HEK293 (cell line): ENCODE measurements at regions not wholly inside any gene's neighbourhood (a gene's known extent, or its start where the extent isn't known, plus 50 kb on each side); places are given as distances from the start of the nearest gene placed in this dataset.

Experiments
- CTCF ChIA-PET: fragments of 350-600 bp; formaldehyde crosslinking; extraction: SDS; loops from one replicate; lab custom pipeline; 2021; ENCODE audit warnings: antibody characterized with exemption; lab: Yijun Ruan, JAX
- POLR2A ChIA-PET: fragments of 300-600 bp; formaldehyde crosslinking; extraction: SDS; loops from one replicate; lab custom pipeline; 2020; ENCODE audit warnings: antibody characterized with exemption, inconsistent platforms; lab: Yijun Ruan, JAX
- H3K27ac ChIP-seq: fragments of 200-500 bp; sonication (Bioruptor generic); 2 replicates; pipeline ENCODE4 v1.5.1; 2014; ENCODE audit warnings: low read depth, low read length, control low read depth, inconsistent platforms; ENCODE audit errors: extremely low read depth
- H3K36me3 ChIP-seq, 2 experiments: fragments of 200-500 bp in 1 of 2; sonication (Bioruptor generic) in 1 of 2; 1 replicate in 1 of 2; 2 replicates in 1 of 2; pipeline ENCODE4 v1.5.1; 2014 to 2017; ENCODE audit warnings: inconsistent platforms in 2 of 2, low read length in 2 of 2; ENCODE audit not compliant: control insufficient read depth in 2 of 2, insufficient read depth in 1 of 2
- H3K4me1 ChIP-seq: fragments of 200-500 bp; sonication (Bioruptor generic); 2 replicates; pipeline ENCODE4 v1.5.1; 2014; ENCODE audit warnings: mild to moderate bottlenecking, low read length, inconsistent platforms; ENCODE audit not compliant: control insufficient read depth, insufficient read depth
- H3K4me3 ChIP-seq: 2 replicates; pipeline ENCODE4 v1.5.1; 2011; ENCODE audit warnings: low read depth, mild to moderate bottlenecking, control low read depth, low read length, moderate library complexity
- H3K9me3 ChIP-seq: fragments of 200-500 bp; sonication (Bioruptor generic); 2 replicates; pipeline ENCODE4 v1.5.1; 2014; ENCODE audit warnings: low read depth, low read length, inconsistent platforms; ENCODE audit not compliant: control insufficient read depth, insufficient read depth
- GLI2 ChIP-seq: fragments of 450-650 bp; formaldehyde crosslinking; IDR thresholded peaks from 2 replicates; pipeline ENCODE4; 2017; ENCODE audit warnings: missing biosample characterization, missing genetic modification characterization, low read depth, borderline replicate concordance
- HOXC10 ChIP-seq: sonication (generic); formaldehyde crosslinking; IDR thresholded peaks from 2 replicates; pipeline ENCODE4 v1.8.1; 2023; ENCODE audit warnings: mild to moderate bottlenecking, missing genetic modification reagents
- INSM2 ChIP-seq: fragments of 450-650 bp; formaldehyde crosslinking; IDR thresholded peaks from 2 replicates; pipeline ENCODE4 v1.5.1; 2016; ENCODE audit warnings: missing biosample characterization, missing genetic modification characterization
- KLF10 ChIP-seq: fragments of 450-650 bp; IDR thresholded peaks from 2 replicates; pipeline ENCODE4 v1.5.1; 2018; ENCODE audit warnings: missing biosample characterization, mild to moderate bottlenecking, missing genetic modification characterization
- REPIN1 ChIP-seq: fragments of 450-650 bp; formaldehyde crosslinking; IDR thresholded peaks from 2 replicates; pipeline ENCODE4 v1.5.1; 2017; ENCODE audit warnings: missing biosample characterization, missing genetic modification characterization, low read depth
- SALL2 ChIP-seq: fragments of 450-650 bp; formaldehyde crosslinking; IDR thresholded peaks from 2 replicates; pipeline ENCODE4 v1.5.0; 2017; ENCODE audit warnings: missing biosample characterization, mild to moderate bottlenecking, missing genetic modification characterization, borderline replicate concordance
- SCRT1 ChIP-seq: fragments of 450-650 bp; formaldehyde crosslinking; IDR thresholded peaks from 2 replicates; pipeline ENCODE4 v1.5.1; 2016; ENCODE audit warnings: missing biosample characterization, missing genetic modification characterization, borderline replicate concordance
- ZBTB17 ChIP-seq: fragments of 450-650 bp; formaldehyde crosslinking; IDR thresholded peaks from 2 replicates; pipeline ENCODE4 v1.5.1; 2016; ENCODE audit warnings: missing biosample characterization, missing genetic modification characterization
- ZBTB20 ChIP-seq: fragments of 450-650 bp; formaldehyde crosslinking; IDR thresholded peaks from 2 replicates; pipeline ENCODE4 v1.5.1; 2016; ENCODE audit warnings: missing biosample characterization, missing genetic modification characterization
- ZBTB6 ChIP-seq: fragments of 450-650 bp; formaldehyde crosslinking; IDR thresholded peaks from 2 replicates; pipeline ENCODE4 v1.5.1; 2017; ENCODE audit warnings: missing biosample characterization, missing genetic modification characterization
- ZNF138 ChIP-seq: fragments of 450-650 bp; formaldehyde crosslinking; IDR thresholded peaks from 2 replicates; pipeline ENCODE4 v1.5.1; 2016; ENCODE audit warnings: missing biosample characterization, missing genetic modification characterization, borderline replicate concordance
- ZNF23 ChIP-seq: fragments of 450-650 bp; formaldehyde crosslinking; IDR thresholded peaks from 2 replicates; pipeline ENCODE4 v1.5.1; 2016; ENCODE audit warnings: missing biosample characterization, missing genetic modification characterization, borderline replicate concordance
- ZNF37A ChIP-seq: fragments of 450-650 bp; IDR thresholded peaks from 2 replicates; pipeline ENCODE4 v1.5.1; 2018; ENCODE audit warnings: missing biosample characterization, missing genetic modification characterization
- ZNF473 ChIP-seq: fragments of 450-650 bp; formaldehyde crosslinking; IDR thresholded peaks from 2 replicates; pipeline ENCODE4 v1.5.1; 2017; ENCODE audit warnings: missing biosample characterization, missing genetic modification characterization
- ZNF521 ChIP-seq: fragments of 450-650 bp; formaldehyde crosslinking; IDR thresholded peaks from 2 replicates; pipeline ENCODE4 v1.5.1; 2017; ENCODE audit warnings: missing biosample characterization, mild to moderate bottlenecking, missing genetic modification characterization
- ZNF561 ChIP-seq: fragments of 450-650 bp; IDR thresholded peaks from 2 replicates; pipeline ENCODE4 v1.5.1; 2018; ENCODE audit warnings: missing biosample characterization, missing genetic modification characterization, borderline replicate concordance
- TF ChIP-seq, protein P1 (sequence below): fragments of 450-650 bp; IDR thresholded peaks from 2 replicates; pipeline ENCODE4 v1.5.1; 2018; ENCODE audit warnings: missing biosample characterization, mild to moderate bottlenecking, missing genetic modification characterization
- TF ChIP-seq, protein P2 (sequence below): fragments of 450-650 bp; formaldehyde crosslinking; IDR thresholded peaks from 2 replicates; pipeline ENCODE4 v1.5.1; 2016; ENCODE audit warnings: missing biosample characterization, missing genetic modification characterization
- TF ChIP-seq, protein P3 (sequence below): fragments of 450-650 bp; formaldehyde crosslinking; IDR thresholded peaks from 2 replicates; pipeline ENCODE4 v1.5.1; 2016; ENCODE audit warnings: missing biosample characterization, missing genetic modification characterization, borderline replicate concordance
- TF ChIP-seq, protein P4 (sequence below): fragments of 450-650 bp; formaldehyde crosslinking; IDR thresholded peaks from 2 replicates; pipeline ENCODE4 v1.5.1; 2017; ENCODE audit warnings: missing biosample characterization, missing genetic modification characterization

GRCh38 chr3:110902453-110903085 is 169.0 kb upstream of the NECTIN3 start:
- Histone ChIP-seq H3K36me3 (no peaks in the 10 kb centered on the region), H3K27ac (no peak overlapping the region), H3K4me3 (no peak overlapping the region), H3K4me1 (no peaks in the 10 kb centered on the region), H3K9me3 (no peaks in the 10 kb centered on the region)
- CTCF ChIA-PET: interaction anchor here (1.2 kb wide), 1 partner anchor 582 kb away, joined by 3 read pairs; no protein-coding TSS in a partner anchor
- POLR2A ChIA-PET: no interaction called here
- TF ChIP-seq INSM2 (tag by site-specific recombination) (no peak), SCRT1 (tag by site-specific recombination) (no peak), REPIN1 (no peak), ZNF561 (tag by site-specific recombination) (no peak), ZNF23 (no peak), SALL2 (no peak), ZBTB17 (tag by site-specific recombination) (no peak), KLF10 (tag by site-specific recombination) (no peak), HOXC10 (CRISPR knock-in tag) (no peak), ZNF138 (tag by site-specific recombination) (no peak), ZNF521 (no peak), ZBTB6 (tag by site-specific recombination) (no peak), ZBTB20 (no peak), GLI2 (no peak), ZNF37A (no peak), ZNF473 (tag by site-specific recombination) (no peak)
- TF ChIP-seq, protein P1, sequence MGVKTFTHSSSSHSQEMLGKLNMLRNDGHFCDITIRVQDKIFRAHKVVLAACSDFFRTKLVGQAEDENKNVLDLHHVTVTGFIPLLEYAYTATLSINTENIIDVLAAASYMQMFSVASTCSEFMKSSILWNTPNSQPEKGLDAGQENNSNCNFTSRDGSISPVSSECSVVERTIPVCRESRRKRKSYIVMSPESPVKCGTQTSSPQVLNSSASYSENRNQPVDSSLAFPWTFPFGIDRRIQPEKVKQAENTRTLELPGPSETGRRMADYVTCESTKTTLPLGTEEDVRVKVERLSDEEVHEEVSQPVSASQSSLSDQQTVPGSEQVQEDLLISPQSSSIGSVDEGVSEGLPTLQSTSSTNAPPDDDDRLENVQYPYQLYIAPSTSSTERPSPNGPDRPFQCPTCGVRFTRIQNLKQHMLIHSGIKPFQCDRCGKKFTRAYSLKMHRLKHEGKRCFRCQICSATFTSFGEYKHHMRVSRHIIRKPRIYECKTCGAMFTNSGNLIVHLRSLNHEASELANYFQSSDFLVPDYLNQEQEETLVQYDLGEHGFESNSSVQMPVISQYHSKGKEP (tag by site-specific recombination): no peak
- TF ChIP-seq, protein P2, sequence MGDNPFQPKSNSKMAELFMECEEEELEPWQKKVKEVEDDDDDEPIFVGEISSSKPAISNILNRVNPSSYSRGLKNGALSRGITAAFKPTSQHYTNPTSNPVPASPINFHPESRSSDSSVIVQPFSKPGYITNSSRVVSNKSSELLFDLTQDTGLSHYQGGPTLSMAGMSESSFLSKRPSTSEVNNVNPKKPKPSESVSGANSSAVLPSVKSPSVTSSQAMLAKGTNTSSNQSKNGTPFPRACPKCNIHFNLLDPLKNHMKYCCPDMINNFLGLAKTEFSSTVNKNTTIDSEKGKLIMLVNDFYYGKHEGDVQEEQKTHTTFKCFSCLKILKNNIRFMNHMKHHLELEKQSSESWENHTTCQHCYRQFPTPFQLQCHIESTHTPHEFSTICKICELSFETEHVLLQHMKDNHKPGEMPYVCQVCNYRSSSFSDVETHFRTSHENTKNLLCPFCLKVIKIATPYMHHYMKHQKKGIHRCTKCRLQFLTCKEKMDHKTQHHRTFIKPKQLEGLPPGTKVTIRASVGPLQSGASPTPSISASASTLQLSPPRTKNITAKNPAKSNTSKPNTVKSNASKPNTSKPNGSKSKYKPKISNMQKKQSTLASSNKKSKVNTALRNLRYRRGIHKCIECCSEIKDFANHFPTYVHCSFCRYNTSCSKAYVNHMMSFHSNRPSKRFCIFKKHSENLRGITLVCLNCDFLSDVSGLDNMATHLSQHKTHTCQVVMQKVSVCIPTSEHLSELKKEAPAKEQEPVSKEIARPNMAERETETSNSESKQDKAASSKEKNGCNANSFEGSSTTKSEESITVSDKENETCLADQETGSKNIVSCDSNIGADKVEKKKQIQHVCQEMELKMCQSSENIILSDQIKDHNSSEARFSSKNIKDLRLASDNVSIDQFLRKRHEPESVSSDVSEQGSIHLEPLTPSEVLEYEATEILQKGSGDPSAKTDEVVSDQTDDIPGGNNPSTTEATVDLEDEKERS (tag by site-specific recombination): no peak
- TF ChIP-seq, protein P3, sequence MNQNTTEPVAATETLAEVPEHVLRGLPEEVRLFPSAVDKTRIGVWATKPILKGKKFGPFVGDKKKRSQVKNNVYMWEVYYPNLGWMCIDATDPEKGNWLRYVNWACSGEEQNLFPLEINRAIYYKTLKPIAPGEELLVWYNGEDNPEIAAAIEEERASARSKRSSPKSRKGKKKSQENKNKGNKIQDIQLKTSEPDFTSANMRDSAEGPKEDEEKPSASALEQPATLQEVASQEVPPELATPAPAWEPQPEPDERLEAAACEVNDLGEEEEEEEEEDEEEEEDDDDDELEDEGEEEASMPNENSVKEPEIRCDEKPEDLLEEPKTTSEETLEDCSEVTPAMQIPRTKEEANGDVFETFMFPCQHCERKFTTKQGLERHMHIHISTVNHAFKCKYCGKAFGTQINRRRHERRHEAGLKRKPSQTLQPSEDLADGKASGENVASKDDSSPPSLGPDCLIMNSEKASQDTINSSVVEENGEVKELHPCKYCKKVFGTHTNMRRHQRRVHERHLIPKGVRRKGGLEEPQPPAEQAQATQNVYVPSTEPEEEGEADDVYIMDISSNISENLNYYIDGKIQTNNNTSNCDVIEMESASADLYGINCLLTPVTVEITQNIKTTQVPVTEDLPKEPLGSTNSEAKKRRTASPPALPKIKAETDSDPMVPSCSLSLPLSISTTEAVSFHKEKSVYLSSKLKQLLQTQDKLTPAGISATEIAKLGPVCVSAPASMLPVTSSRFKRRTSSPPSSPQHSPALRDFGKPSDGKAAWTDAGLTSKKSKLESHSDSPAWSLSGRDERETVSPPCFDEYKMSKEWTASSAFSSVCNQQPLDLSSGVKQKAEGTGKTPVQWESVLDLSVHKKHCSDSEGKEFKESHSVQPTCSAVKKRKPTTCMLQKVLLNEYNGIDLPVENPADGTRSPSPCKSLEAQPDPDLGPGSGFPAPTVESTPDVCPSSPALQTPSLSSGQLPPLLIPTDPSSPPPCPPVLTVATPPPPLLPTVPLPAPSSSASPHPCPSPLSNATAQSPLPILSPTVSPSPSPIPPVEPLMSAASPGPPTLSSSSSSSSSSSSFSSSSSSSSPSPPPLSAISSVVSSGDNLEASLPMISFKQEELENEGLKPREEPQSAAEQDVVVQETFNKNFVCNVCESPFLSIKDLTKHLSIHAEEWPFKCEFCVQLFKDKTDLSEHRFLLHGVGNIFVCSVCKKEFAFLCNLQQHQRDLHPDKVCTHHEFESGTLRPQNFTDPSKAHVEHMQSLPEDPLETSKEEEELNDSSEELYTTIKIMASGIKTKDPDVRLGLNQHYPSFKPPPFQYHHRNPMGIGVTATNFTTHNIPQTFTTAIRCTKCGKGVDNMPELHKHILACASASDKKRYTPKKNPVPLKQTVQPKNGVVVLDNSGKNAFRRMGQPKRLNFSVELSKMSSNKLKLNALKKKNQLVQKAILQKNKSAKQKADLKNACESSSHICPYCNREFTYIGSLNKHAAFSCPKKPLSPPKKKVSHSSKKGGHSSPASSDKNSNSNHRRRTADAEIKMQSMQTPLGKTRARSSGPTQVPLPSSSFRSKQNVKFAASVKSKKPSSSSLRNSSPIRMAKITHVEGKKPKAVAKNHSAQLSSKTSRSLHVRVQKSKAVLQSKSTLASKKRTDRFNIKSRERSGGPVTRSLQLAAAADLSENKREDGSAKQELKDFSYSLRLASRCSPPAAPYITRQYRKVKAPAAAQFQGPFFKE (tag by site-specific recombination): no peak
- TF ChIP-seq, protein P4, sequence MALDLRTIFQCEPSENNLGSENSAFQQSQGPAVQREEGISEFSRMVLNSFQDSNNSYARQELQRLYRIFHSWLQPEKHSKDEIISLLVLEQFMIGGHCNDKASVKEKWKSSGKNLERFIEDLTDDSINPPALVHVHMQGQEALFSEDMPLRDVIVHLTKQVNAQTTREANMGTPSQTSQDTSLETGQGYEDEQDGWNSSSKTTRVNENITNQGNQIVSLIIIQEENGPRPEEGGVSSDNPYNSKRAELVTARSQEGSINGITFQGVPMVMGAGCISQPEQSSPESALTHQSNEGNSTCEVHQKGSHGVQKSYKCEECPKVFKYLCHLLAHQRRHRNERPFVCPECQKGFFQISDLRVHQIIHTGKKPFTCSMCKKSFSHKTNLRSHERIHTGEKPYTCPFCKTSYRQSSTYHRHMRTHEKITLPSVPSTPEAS (tag by site-specific recombination): no peak
- TF ChIP-seq, all 188 proteins: peak for 0
